ENCODE measurements at regions not wholly inside any gene's neighbourhood (a gene's known extent, or its start where the extent isn't known, plus 50 kb on each side); places are given as distances from the start of the nearest gene placed in this dataset.
"Not testable (repeated sequence)": the region's sequence is repeated elsewhere in the genome, so short reads cannot be mapped to it uniquely, and the experiment has no call there.

GRCh38 chr5:174610968-174611367 is 113.4 kb upstream of the MSX2 start:
- DNase-seq (ENCODE audit: low spot score): no peak
- peak; percentile 77 for ATAC-seq

- ATAC-seq (no peak), DNase-seq (ENCODE audit: low spot score) (no peak)
Measured at GRCh38 chr5:174612686-174613085, 111.7 kb upstream of the MSX2 start.

- DNase-seq (ENCODE audit: low spot score) (no peak), ATAC-seq (no peak)
Measured at GRCh38 chr5:174614500-174615135, 109.8 kb upstream of the MSX2 start.

DNA sequence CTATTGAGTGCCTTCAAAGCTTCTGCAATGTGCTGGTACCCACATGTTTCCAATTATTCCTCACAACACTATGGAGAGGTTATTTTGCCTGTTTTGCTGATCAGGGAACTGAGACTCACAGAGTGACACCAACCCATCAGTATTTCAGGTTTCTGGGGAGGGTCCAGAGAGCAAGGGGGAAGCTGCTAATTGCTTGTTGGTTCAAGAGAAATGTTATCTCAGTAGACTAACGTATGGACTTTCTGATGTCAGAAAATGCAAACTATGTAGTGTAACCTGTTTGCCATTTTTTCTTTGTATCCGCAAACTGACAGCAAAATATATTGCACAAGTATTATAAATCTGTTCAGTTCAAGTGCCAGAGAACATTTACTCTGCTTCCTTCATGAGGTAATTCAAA is 108.3 kb upstream of the MSX2 start:
- ATAC-seq: no peak
- DNase-seq (ENCODE audit: low spot score): no peak

- no peak for DNase-seq (ENCODE audit: low spot score)
Measured at GRCh38 chr5:174617285-174617684, 107.1 kb upstream of the MSX2 start.

GRCh38 chr5:174617910-174618309 is 106.5 kb upstream of the MSX2 start:
- DNase-seq (ENCODE audit: low spot score) (no peak), ATAC-seq (no peak)

More at GRCh38 chr5:174617285-174617684, 107.1 kb upstream of the MSX2 start:
- ATAC-seq: peak; percentile 69

GRCh38 chr5:174618589-174618988 is 105.8 kb upstream of the MSX2 start:
- no peak for ATAC-seq
- DNase-seq (ENCODE audit: low spot score): no peak

DNA sequence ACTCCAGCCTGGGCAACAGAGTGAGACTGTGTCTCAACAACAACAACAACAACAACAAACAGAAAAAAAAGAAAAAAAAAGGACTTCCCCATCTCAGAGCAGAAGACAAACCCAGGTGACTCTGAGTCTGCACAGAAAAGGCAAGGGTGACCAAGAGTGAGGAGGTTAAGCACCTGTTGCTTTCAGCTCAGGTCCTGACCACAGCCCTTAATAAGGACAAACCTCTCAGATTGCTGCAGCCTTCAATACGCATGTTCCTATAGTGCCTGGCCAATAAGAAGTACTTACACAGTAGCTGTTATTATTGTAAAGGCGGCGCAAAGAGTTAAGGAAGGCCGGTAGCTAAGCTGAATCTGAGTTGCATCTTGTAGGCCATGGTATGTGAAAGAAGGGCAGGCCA is 102.3 kb upstream of the MSX2 start:
- DNase-seq (ENCODE audit: low spot score): no peak
- no peak for ATAC-seq

DNA sequence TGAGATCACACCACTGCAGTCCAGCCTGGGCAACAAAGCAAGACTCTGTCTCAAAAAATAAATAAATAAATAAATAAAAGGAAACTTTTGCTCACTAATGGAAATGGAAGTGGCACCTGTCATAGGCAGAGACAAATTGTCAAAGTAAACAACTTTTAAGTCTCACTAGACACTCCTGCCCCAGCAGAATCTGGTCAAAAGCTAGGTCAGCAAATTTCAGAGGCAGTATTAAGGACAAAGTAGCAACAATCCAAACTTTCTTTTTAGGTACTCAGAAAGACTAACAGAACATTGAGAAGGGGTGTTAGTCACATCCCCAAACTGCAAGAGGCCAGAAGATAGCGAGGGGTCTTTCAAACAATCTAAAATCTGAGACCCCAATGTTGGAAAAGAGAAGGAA is 101.4 kb upstream of the MSX2 start:
- DNase-seq (ENCODE audit: low spot score) (no peak), ATAC-seq (no peak)

DNA sequence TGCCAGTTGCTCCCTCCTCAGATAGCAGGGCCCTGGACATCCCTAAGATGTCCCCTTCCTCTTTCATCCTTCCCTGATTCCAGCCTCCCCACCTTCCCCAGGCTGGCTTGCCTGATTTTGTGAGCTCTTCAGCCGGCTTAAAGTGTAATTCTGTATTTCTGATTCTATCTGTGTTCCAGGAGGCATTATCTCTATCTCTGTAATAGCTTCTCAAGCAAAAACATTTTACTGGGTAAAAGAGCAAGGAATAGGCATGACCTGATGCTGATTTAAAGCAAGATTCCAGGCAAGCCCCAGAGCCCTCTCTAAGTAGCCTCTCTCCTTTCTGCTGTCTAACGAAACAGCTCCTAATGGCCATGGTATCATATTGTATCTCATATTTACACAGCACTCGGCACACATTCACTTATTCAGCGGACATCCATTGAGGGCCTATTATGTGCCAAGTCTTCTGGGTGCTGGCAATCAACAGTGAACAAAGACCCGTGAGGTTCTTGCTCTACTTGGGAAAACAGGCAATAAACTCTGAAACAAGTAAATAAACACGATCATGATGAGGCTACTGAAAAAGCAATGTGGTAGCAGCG is 100.9 kb upstream of the MSX2 start:
- ATAC-seq (no peak), DNase-seq (ENCODE audit: low spot score) (no peak)

DNA sequence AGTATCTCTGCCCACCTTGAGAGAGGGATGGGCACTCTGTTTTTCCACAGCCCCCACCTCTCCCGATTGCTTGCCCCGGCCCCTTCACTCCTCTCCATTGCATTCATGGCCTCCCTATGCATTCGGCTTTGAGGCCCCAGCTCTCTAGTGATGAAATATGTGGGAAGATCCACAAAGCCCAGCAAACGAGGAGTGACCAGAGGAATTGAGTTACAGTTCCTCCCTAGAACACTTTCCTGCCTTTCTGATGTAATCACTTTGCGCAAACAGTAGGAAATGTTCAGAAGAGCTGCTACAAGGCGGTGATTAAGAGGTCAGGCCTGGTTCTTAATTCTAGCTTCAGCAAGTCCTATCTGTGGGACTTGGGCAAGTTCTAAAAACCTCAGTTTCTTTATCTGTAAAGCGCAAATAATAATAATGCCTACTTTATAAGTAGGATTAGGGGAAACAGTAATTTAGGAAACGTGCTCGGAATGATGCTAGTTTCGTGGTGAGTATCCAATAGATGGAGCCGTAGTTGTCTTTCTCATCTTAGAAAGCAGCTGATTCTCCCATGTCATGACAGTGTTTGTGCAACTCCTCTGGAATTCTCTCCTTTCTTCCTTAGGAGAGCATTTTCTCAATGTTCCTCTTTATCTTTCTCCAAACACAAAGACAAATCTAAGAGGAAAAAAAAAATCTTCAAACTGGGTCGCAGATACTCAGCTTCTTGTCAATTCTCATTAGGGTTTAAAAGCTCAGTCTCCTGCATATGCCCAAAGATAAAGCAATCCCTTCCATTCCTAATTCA is 99.5 kb upstream of the MSX2 start:
- ATAC-seq: no peak
- DNase-seq (ENCODE audit: low spot score): no peak

GRCh38 chr5:174625591-174626350 is 98.6 kb upstream of the MSX2 start:
- ATAC-seq (no peak), DNase-seq (ENCODE audit: low spot score) (no peak)

DNA sequence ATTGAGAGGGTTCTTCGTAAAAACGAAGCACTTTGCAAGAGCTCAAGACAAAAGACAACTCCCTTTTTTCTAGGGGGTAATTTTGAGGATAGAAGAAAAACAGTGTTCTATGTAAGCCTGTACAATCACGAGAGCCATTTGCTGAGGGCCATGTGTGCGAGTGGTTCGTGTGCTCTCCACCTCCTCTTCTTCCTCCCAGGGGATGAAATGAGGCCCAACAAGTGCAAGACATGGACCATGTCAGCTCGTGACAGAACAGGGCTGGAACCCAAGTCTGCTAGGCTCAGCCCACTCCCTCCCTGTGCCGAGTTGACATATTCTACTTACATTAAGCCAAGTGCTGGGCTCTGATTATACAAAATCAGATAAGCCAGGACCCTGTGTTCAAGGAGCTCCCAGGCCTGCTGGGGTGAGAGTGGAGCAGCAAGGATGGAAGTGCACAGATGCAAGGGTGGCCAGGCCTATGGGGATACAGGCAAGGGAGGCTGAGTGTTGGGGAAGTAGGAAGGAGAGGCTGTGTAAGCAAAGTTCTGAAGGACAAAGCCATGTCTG is 97.9 kb upstream of the MSX2 start:
- no peak for DNase-seq (ENCODE audit: low spot score)
- no peak for ATAC-seq

- ATAC-seq (no peak), DNase-seq (ENCODE audit: low spot score) (no peak)
Measured at GRCh38 chr5:174636094-174636493, 88.3 kb upstream of the MSX2 start.

GRCh38 chr5:174642816-174643405 is 81.5 kb upstream of the MSX2 start:
- no peak for ATAC-seq
- no peak for DNase-seq (ENCODE audit: low spot score)

- ATAC-seq: no peak
- DNase-seq (ENCODE audit: low spot score): no peak
Measured at GRCh38 chr5:174644436-174644835, 79.9 kb upstream of the MSX2 start.

GRCh38 chr5:174644923-174645322 is 79.5 kb upstream of the MSX2 start:
- no peak for ATAC-seq
- no peak for DNase-seq (ENCODE audit: low spot score)

DNA sequence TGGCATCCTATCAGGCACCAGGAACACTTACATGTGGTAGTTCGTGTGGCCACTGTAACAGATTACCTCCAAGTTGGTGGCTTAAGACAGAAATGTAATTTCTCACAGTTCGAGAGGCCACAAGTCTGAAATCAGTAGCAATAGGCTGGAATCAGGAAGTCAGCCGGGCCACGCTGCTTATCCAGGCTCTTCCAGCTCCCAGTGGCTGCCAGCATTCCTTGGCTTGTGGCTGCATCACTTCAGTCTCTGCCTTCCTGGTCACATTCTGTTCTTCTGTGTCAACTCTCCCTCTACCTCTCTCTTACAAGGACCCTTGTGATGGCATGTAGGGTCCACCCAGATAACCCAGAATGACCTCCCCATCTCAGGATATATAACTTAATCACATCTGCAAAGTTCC is 78.7 kb upstream of the MSX2 start:
- ATAC-seq (no peak), DNase-seq (ENCODE audit: low spot score) (no peak)

DNA sequence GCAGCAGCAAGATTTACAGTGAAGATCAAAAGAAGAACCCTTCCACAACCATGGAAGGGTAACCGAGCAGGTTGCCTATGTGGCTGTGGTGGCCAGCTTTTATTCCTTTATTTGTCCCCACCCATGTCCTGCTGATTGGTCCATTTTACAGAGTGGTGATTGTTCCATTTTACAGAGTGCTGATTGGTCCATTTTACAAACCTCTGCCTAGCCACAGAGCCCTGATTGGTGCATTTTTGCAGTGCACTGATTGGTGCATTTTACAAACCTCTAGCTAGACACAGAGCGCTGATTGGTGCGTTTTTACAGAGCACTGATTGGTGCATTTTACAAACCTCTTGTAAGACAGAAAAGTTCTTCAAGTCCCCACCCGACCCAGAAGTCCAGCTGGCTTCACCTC is 75.8 kb upstream of the MSX2 start:
- ATAC-seq; DNase-seq (ENCODE audit: low spot score): not testable (repeated sequence)

GRCh38 chr5:174649391-174649790 is 75.0 kb upstream of the MSX2 start:
- DNase-seq (ENCODE audit: low spot score): no peak
- ATAC-seq: no peak

DNA sequence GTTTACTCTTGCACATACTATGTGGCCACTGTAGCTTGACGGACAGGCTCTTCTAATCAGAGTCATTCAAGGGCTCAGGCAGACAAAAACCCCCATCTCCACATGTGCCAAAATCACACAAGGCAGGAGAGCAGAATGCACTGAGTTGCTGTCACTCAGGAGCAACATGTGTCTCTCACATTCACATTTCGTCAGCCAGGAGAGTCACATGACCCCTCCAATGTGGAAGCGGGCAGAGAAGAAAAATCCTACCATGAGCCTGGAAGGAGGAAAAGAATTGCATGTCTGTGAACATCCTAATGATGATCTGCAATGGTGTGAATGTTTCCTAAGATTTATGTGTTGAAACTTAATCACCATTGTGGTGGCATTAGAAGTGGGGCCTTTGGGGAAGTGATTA is 69.9 kb upstream of the MSX2 start:
- DNase-seq (ENCODE audit: low spot score) (no peak), ATAC-seq (no peak)
